ENCODE measurements at regions not wholly inside any gene's neighbourhood (a gene's known extent, or its start where the extent isn't known, plus 50 kb on each side); places are given as distances from the start of the nearest gene placed in this dataset.

DNA sequence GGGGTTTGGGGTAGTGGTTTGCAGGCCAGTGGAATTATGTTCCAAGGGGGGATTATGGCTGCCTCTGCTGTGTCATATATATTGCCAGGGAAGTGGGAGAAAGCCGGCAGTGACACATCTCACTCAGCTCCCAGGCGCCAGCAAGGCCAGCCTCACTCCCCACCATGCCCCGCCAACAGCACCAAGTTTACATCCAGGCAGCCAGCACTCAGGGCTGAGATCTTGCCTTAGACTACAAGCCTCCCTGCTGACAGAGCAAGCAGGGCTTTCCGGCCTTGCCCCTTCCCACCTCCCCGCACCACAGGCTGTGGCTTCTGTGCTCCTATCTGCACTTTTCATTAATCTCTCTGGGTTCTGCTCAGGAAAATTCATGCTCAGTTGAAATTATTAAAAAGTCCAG is 385.1 kb downstream of the MZT1 start:
- Histone ChIP-seq H3K4me2 (ENCODE audit: insufficient read depth, low read length) (no peak overlapping the region), H3K36me3 (ENCODE audit: insufficient read depth, low read length) (no peaks in the 10 kb centered on the region), H4K20me1 (ENCODE audit: insufficient read depth, low read length) (no peaks in the 10 kb centered on the region), H3K4me3 (ENCODE audit: low read depth in 1 of 2, low read length in 2 of 2) (no peak overlapping the region), H3K27me3 (ENCODE audit: insufficient read depth, low read length, poor library complexity) (no peaks in the 10 kb centered on the region), H3K79me2 (ENCODE audit: insufficient read depth, low read length) (no peaks in the 10 kb centered on the region), H3K27ac (ENCODE audit: low read length) (no peak overlapping the region), H3K9ac (ENCODE audit: low read depth, low read length) (no peak overlapping the region), H3K9me3 (ENCODE audit: insufficient read depth, low read length, severe bottlenecking) (no peaks in the 10 kb centered on the region), H3K4me1 (ENCODE audit: insufficient read depth, low read length) (no peaks in the 10 kb centered on the region), H2AFZ (ENCODE audit: low read depth, low read length) (no peak overlapping the region)
- no peak for DNase-seq
- ATAC-seq (ENCODE audit: insufficient read depth, low read depth): no peak
- no peak for TF ChIP-seq CTCF (IDR thresholded peaks at IDR 0.05; ENCODE audit: borderline replicate concordance, extremely low read depth, low read length, poor library complexity, severe bottlenecking)
- no peak for TF ChIP-seq EZH2 (IDR thresholded peaks at IDR 0.05; ENCODE audit: borderline replicate concordance, low read depth, low read length, severe bottlenecking)

GRCh38 chr13:72341904-72342303 is 385.5 kb downstream of the MZT1 start:
- TF ChIP-seq CTCF (IDR thresholded peaks at IDR 0.05; ENCODE audit: borderline replicate concordance, extremely low read depth, low read length, poor library complexity, severe bottlenecking) (peak; percentile 14), EZH2 (IDR thresholded peaks at IDR 0.05; ENCODE audit: borderline replicate concordance, low read depth, low read length, severe bottlenecking) (no peak)
- no peaks in the 10 kb centered on the region for H3K27me3 ChIP-seq (ENCODE audit: insufficient read depth, low read length, poor library complexity)
- no peak overlapping the region for H3K27ac ChIP-seq (ENCODE audit: low read length)
- H3K9me3 ChIP-seq (ENCODE audit: insufficient read depth, low read length, severe bottlenecking): no peaks in the 10 kb centered on the region
- no peak overlapping the region for H3K9ac ChIP-seq (ENCODE audit: low read depth, low read length)
- DNase-seq (no peak), ATAC-seq (ENCODE audit: insufficient read depth, low read depth) (no peak)
- H4K20me1 ChIP-seq (ENCODE audit: insufficient read depth, low read length): no peaks in the 10 kb centered on the region
- no peak overlapping the region for H3K4me2 ChIP-seq (ENCODE audit: insufficient read depth, low read length)
- H3K36me3 ChIP-seq (ENCODE audit: insufficient read depth, low read length): no peaks in the 10 kb centered on the region
- H2AFZ ChIP-seq (ENCODE audit: low read depth, low read length): no peak overlapping the region
- no peaks in the 10 kb centered on the region for H3K79me2 ChIP-seq (ENCODE audit: insufficient read depth, low read length)
- no peaks in the 10 kb centered on the region for H3K4me1 ChIP-seq (ENCODE audit: insufficient read depth, low read length)
- H3K4me3 ChIP-seq (ENCODE audit: low read depth in 1 of 2, low read length in 2 of 2): no peak overlapping the region

DNA sequence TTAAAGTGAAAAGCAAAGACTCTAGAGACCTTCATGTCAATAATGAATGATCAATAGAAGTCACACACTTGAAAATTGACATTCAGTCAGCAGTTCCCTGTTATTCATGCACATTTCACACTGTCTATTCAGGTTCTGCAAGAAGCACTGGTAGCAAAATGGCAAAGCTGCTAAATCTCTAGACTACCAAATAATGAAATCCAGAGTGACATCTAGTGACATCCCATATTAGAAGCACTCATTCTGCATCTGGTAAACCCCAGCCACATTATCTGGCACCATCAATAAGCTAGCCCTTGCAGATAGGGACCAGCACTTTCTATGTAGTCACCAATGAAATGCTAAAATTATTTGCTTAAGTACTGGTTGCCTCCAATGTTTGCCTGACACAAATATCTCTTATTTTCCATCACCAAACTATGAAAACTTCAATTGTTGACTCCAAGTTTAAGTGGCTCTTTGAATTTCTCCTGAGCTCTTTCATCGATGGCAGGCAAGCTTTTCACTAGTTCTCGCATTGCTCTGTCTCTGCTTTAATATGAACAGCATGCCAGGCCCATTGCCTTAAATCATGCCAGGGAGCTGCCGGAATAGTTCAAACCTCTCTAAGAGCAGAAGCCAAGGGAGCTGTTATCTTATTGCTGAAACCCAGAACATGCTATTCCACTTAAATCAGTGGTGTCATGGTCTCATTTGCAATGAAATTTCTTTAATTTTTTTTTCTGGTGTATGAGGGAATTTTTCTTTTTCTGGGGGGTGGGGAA is 409.9 kb downstream of the MZT1 start:
- DNase-seq: no peak
- TF ChIP-seq CTCF (IDR thresholded peaks at IDR 0.05; ENCODE audit: borderline replicate concordance, extremely low read depth, low read length, poor library complexity, severe bottlenecking): no peak
- TF ChIP-seq EZH2 (IDR thresholded peaks at IDR 0.05; ENCODE audit: borderline replicate concordance, low read depth, low read length, severe bottlenecking): no peak
- H3K27ac ChIP-seq (ENCODE audit: low read length): no peak overlapping the region

More for the DNA sequence above, 409.9 kb downstream of the MZT1 start:
- no peak overlapping the region for H3K9ac ChIP-seq (ENCODE audit: low read depth, low read length)
- H3K4me1 ChIP-seq (ENCODE audit: insufficient read depth, low read length): no peaks in the 10 kb centered on the region
- H3K79me2 ChIP-seq (ENCODE audit: insufficient read depth, low read length): no peaks in the 10 kb centered on the region
- no peak for ATAC-seq (ENCODE audit: insufficient read depth, low read depth)
- no peaks in the 10 kb centered on the region for H4K20me1 ChIP-seq (ENCODE audit: insufficient read depth, low read length)
- H3K9me3 ChIP-seq (ENCODE audit: insufficient read depth, low read length, severe bottlenecking): no peaks in the 10 kb centered on the region
- H3K27me3 ChIP-seq (ENCODE audit: insufficient read depth, low read length, poor library complexity): no peaks in the 10 kb centered on the region
- no peak overlapping the region for H3K4me3 ChIP-seq (ENCODE audit: low read depth in 1 of 2, low read length in 2 of 2)
- H3K4me2 ChIP-seq (ENCODE audit: insufficient read depth, low read length): no peak overlapping the region
- H3K36me3 ChIP-seq (ENCODE audit: insufficient read depth, low read length): no peaks in the 10 kb centered on the region
- H2AFZ ChIP-seq (ENCODE audit: low read depth, low read length): no peak overlapping the region

Data from DND-41 (cell line).